GM18907 (cell line): ENCODE measurements at regions not wholly inside any gene's neighbourhood (a gene's known extent, or its start where the extent isn't known, plus 50 kb on each side); places are given as distances from the start of the nearest gene placed in this dataset.
"Not testable (repeated sequence)": the region's sequence is repeated elsewhere in the genome, so short reads cannot be mapped to it uniquely, and the experiment has no call there.

Experiments
- ATAC-seq: cut with Tn5 transposase; IDR thresholded peaks from one replicate; pipeline ENCODE4 v1.9.1; 2021; ENCODE audit warnings: mild to moderate bottlenecking, moderate library complexity; ENCODE audit not compliant: unreplicated experiment

DNA sequence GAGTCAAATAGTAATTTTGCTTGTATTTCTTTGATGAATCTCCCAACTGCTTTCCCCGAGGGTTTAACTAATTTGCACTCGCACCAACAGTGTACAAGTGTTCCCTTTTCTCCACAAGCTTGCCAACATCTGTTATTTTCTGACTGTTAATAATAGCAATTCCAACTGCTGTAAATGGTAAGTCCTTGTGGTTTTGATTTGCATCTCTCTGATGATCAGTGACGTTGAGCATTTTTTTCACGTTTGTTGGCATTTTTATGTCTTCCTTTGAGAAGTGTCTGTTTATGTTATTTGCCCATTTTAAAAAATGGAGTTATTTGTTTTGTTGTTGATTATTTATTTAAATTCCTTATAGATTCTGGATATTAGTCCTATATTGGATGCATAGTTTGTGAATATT is 399.8 kb upstream of the MAN1A1 start:
- no peak for ATAC-seq

DNA sequence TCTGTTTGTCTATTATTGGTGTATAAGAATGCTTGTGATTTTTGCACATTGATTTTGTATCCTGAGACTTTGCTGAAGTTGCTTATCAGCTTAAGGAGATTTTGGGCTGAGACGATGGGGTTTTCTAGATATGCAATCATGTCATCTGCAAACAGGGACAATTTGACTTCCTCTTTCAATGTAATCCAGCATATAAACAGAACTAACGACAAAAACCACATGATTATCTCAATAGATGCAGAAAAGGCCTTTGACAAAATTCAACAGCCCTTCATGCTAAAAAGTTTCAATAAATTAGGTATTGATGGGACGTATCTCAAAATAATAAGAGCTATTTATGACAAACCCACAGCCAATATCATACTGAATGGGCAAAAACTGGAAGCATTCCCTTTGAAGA is 399.0 kb upstream of the MAN1A1 start:
- not testable (repeated sequence) for ATAC-seq

DNA sequence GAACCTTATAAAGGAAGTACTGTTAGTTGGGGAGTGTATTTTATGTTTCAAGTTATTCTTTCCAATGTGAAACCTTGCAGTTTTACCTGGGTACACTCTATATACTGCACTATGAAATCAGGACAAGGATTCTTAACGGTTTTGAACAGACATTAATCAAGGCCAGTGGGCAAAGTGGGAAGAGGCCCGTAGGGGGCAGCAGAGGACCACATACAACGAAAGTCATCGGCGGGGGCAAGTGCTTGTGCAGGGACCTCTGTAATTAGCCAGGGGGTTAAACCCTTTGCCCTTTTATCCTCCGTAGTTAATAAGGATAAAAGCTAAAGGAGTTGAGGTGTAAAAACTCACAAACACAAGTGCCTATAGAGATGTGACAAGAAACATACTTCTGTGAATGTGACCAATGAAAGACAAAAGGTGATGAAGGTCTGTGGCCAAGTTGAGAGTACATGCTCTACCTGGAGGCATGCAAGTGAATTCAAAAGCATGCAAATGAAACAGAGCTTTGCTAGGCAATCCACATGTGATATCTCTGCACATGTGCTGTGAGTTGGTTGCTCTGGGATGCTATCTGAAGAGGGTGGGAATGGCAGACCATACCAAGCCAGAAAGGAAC is 392.7 kb upstream of the MAN1A1 start:
- peak; percentile 93 for ATAC-seq

DNA sequence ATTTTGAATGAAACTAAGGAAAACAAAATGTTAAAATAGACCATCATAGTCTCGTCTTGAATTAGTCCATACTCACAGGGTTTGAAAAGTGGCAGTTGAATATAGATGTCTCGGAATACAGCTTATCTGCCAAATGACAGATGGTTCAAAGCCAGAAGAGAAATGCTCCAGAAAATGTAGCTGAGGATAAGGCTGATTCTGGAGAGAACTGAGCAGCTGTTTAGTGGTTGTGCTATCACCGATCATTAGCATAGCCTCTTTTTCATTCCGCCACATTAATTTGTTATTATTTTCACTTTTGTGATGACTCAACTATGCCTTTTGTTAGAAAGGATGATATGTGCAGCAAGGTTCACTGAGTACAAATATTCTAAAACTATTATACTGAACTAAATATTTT is 390.2 kb upstream of the MAN1A1 start:
- no peak for ATAC-seq

- ATAC-seq: no peak
Observed at GRCh38 chr6:119738425-119738824, 388.9 kb upstream of the MAN1A1 start.

DNA sequence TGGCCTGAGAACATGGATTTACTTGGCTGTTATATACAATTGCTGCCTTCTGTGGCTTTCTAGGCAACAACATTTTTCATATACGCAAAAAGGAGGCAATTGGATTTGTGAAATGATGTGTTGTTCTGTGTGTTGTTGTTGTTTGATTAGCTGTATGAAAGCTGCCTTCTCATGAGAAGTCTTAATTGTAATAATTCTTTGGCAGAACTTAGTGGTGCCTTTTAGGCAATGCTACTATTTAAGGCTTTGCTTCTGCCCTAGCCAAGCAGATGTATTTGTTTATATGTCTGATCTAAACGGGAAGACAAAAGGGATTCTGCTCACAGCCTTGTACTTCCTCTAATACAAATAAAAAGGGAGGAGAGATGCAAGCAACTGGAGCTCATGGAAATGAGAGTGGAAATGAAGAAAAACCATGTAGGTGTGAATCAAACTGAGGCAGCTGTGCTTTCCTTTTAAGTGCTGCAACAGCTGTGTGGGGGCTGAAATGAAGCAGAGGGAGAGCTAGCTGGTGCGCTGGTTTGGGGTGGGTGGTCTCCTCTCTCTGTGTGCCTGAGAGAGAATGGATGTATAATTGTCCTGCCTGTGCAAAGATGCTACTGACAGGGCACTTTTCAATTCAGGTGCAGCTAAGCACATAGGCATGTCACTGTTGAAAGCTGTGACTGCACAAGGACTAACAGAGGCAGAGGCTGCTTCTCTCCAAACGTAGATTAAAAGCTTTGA is 386.9 kb upstream of the MAN1A1 start:
- ATAC-seq: no peak

DNA sequence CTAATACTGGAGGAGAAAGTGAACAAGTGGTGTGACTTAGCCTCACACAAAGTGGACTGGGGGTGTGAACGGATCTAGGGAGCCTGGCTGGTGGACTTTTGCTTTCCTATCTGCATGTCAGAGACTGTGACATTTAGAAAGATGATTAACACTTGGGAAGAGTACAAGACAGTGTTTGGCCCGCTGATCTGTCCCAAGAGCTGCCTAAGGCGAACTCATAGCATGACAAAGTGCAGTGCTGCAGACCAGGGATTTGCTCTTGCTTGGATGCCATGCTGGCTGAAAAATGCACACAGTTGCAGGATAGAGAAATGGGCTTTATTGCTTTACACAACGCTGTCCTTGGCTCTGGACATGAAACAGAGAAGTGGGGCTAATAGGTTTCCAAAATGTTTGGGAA is 386.0 kb upstream of the MAN1A1 start:
- ATAC-seq: no peak

- ATAC-seq: no peak
Observed at GRCh38 chr6:119734227-119734626, 384.7 kb upstream of the MAN1A1 start.

- peak; percentile 88 for ATAC-seq
Observed at GRCh38 chr6:119728935-119729334, 379.4 kb upstream of the MAN1A1 start.

GRCh38 chr6:119728220-119728750 is 378.7 kb upstream of the MAN1A1 start:
- no peak for ATAC-seq

DNA sequence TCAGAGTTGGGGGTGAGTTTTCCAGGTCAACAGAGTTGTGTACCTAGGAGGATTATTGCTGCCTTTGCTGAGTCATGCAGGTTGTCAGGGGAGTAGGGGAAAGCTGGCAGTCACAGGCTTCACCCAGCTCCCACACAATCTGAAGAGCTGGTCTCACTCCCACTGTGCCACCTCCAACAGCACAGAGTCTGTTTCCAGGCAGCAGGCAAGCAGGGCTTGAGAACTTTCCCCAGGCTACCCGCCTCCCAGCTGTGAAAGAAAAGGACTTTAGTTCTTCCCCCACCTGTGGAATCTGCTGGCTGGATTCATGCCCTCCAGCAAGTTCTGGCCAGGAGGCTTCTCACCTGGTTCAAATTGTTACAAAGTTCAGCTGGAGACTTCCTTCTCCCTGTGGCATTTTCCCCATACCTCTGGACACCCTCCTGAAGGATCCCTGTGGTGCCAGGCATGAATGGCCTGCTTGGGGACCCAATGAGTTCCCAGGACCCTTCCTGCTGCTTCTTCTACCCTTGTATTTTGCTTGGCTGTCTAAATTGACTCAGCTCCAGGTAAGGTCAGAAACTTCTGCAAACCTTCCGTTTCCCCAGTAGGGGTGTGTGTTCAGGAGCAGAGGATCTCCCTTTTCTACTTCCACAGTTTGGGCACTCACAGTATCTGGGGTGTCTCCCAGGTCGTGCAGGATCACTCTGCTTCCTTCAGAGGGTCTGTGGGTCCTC is 378.1 kb upstream of the MAN1A1 start:
- ATAC-seq: no peak

GRCh38 chr6:119726912-119727311 is 377.4 kb upstream of the MAN1A1 start:
- ATAC-seq: not testable (repeated sequence)

DNA sequence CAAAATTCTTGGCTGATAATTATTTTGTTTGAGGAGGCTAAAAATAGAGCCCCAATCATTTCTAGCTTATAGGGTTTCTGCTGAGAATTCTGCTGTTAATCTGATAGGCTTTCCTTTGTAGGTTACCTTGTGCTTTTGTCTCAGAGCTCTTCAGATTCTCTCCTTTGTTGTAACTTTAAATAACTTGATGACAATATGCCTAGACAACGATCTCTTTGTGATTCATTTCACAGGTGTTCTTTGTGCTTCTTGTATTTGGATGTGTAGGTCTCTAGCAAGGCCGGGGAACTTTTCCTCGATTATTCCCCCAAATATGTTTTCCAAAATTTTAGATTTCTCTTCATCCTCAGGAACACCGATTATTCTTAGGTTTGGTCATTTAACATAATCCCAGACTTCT is 376.5 kb upstream of the MAN1A1 start:
- ATAC-seq: no peak

DNA sequence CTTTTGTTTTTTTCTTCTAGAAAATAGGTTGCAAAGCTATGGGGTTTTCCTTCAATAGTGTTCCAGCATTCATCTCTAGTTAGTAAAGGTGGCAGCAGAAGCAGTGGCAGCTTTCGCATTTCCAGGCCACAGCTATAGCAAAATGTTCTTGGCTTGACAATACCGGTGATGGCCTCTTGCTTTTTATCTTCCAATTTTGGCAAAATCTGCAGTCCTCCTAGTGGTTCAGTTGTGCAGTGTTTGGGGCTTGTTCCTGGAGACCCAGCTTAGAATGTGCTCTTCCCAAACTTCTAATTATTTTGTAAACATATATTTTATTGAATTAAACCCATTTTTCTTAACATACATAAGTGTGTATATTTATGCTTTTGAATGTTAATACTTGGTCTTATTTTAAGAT is 370.6 kb upstream of the MAN1A1 start:
- ATAC-seq: peak; percentile 48

DNA sequence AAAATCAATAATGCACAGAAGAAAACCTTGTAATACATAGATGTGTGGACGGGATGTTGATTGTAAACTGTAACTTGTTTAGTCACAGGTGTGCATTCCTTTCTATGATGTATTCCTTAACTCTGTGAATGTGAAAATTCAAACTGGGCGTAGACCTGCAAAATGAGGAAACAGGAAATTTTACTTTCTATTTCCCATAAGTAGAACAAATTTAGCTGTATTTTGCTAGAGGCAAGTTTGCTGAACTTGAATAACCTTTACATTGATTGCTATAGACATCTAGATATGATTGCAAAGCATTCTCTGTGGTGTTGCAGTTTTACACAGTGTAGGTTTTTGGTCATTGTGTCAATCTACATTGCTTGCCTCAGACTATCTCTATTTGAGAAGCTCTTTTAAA is 368.4 kb upstream of the MAN1A1 start:
- no peak for ATAC-seq

DNA sequence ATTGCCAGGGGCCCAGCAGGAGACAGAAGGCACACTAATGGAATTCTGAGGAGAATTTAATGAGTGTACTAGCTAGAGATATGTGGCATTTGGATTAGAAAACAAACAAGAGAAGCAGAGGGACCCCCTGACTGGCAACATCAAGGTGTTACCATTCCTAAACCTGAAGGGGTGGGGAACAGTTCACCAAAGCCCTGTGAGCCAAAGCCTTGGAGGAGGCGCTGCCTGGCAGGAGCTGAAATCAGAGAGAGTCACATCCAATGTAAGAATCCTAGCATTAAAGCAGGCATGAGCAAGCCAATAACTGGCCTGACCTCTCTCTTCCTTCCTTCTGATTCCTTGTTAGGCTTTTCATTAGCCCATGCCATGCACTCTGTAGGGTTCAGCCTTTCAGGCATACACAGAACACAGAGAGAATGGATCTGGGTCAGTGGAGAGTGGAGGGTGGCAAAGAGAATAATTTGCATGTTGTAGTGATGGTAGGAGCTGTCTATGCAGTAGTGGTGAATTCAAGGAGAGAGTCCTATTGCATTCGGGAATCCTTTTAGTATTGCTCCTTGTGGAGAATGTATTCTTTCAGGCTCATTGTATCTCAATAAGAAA is 367.2 kb upstream of the MAN1A1 start:
- ATAC-seq: no peak

GRCh38 chr6:119713903-119714302 is 364.3 kb upstream of the MAN1A1 start:
- no peak for ATAC-seq

DNA sequence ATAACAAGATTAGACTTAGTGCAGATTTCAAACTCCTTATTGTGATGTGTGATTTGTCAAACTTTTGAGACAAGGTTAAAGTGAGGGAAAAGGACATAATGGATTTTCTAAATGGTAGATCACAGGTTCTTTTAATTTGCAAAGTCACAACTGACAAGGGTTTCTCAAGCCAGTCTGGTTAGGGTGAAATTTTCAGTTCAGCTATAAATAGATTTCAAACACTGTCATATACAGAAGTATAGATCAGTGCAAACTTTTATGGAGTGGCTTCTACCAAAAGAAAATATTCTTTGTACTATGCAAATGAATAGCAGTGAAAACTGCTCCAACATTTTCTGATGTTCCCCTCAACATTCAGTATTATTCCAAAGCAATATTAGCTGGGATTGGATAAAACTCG is 337.1 kb upstream of the MAN1A1 start:
- no peak for ATAC-seq

DNA sequence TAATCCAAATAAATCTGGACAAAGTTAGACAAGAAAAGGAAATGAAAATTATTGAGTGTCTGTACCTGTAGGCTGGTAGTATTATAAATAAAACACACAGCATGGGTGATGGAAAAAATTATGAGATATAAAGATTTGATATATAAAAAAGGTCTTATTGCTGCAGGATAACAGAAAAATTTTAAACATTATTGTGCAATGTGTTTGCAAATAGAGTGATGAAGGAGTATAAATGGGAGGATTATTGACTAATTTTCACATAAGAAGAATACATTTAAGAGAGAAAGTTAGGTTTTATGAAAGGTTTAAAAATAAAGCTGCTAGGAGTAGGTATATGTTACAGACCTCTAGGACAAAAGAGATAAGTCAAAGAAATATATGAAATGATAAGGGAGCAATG is 336.7 kb upstream of the MAN1A1 start:
- ATAC-seq: no peak

GRCh38 chr6:119683671-119684070 is 334.1 kb upstream of the MAN1A1 start:
- ATAC-seq: no peak

GRCh38 chr6:119683031-119683430 is 333.5 kb upstream of the MAN1A1 start:
- ATAC-seq: no peak

DNA sequence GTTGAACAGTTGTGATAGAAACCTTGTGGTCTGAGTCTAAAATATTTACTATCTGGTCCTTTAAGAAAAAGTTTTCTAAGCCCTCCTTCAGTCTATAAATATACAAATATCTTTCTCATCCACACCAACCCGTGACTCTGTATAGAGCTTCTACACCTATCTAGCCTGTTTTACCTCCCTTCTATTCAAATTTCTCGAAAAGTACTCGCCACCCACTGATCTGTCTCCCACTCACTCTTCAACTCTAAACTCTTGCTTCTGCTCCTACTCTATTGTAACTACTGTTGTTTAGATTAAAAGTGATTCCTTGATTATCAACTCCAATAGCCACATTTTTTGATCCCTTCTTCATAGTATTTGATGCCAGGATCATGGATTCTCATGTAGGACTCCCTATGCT is 329.4 kb upstream of the MAN1A1 start:
- ATAC-seq: no peak
